ENCODE measurements at regions not wholly inside any gene's neighbourhood (a gene's known extent, or its start where the extent isn't known, plus 50 kb on each side); places are given as distances from the start of the nearest gene placed in this dataset.

DNA sequence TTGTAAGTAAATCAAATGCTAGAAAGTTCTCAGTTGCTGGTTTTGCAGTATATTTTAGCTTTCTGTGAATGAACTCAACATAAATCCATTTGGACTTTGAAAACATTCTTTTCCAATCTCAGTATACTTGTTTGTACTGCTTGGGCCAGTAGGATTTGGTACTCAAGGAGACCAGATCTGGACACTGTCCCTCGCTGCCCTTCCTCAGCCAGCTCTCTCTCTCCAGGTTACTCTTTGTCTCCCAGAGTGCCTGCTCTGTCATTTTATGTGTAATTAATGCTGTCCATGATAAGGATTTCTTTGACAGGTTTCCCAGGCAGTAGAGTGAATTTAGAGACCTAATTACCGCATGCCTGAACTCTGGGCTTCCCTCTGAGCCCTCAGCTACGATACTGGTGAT lies 344.6 kb upstream of the SGCD start:
- no peak overlapping the region for H3K27ac ChIP-seq (ENCODE audit: low read depth in 1 of 2, low read length in 2 of 2)
- WGBS = 71% methylated on average over 3 of the region's 3 CpGs
- H3K9ac ChIP-seq (ENCODE audit: low read depth in 1 of 2, low read length in 2 of 2) = no peak overlapping the region
- no peaks in the 10 kb centered on the region for H3K9me3 ChIP-seq (ENCODE audit: control insufficient read depth in 4 of 4, low read length in 3 of 4)
- DNase-seq (ENCODE audit: low spot score) = no peak
- H3K4me1 ChIP-seq (ENCODE audit: control insufficient read depth in 4 of 4, insufficient read depth in 4 of 4, low read length in 3 of 4) = no peaks in the 10 kb centered on the region
- TF ChIP-seq, protein P1, sequence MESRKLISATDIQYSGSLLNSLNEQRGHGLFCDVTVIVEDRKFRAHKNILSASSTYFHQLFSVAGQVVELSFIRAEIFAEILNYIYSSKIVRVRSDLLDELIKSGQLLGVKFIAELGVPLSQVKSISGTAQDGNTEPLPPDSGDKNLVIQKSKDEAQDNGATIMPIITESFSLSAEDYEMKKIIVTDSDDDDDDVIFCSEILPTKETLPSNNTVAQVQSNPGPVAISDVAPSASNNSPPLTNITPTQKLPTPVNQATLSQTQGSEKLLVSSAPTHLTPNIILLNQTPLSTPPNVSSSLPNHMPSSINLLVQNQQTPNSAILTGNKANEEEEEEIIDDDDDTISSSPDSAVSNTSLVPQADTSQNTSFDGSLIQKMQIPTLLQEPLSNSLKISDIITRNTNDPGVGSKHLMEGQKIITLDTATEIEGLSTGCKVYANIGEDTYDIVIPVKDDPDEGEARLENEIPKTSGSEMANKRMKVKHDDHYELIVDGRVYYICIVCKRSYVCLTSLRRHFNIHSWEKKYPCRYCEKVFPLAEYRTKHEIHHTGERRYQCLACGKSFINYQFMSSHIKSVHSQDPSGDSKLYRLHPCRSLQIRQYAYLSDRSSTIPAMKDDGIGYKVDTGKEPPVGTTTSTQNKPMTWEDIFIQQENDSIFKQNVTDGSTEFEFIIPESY (IDR thresholded peaks at IDR 0.05) = no peak
- TF ChIP-seq, protein P2, sequence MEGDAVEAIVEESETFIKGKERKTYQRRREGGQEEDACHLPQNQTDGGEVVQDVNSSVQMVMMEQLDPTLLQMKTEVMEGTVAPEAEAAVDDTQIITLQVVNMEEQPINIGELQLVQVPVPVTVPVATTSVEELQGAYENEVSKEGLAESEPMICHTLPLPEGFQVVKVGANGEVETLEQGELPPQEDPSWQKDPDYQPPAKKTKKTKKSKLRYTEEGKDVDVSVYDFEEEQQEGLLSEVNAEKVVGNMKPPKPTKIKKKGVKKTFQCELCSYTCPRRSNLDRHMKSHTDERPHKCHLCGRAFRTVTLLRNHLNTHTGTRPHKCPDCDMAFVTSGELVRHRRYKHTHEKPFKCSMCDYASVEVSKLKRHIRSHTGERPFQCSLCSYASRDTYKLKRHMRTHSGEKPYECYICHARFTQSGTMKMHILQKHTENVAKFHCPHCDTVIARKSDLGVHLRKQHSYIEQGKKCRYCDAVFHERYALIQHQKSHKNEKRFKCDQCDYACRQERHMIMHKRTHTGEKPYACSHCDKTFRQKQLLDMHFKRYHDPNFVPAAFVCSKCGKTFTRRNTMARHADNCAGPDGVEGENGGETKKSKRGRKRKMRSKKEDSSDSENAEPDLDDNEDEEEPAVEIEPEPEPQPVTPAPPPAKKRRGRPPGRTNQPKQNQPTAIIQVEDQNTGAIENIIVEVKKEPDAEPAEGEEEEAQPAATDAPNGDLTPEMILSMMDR (IDR thresholded peaks at IDR 0.05; ENCODE audit: low read depth, low read length, missing input control) = no peak
- TF ChIP-seq FOXA1 (IDR thresholded peaks at IDR 0.05) = no peak
- no peak for TF ChIP-seq FOXA2 (IDR thresholded peaks at IDR 0.05)
- TF ChIP-seq HNF4A (conservative IDR thresholded peaks at IDR 0.05) = no peak
- TF ChIP-seq GABPA (IDR thresholded peaks at IDR 0.05 in 1 of 2, conservative IDR thresholded peaks at IDR 0.05 in 1 of 2) = no peak
- no peak for TF ChIP-seq RAD21 (IDR thresholded peaks at IDR 0.05)
- no peak for TF ChIP-seq JUND (IDR thresholded peaks at IDR 0.05)
- TF ChIP-seq, protein P3, sequence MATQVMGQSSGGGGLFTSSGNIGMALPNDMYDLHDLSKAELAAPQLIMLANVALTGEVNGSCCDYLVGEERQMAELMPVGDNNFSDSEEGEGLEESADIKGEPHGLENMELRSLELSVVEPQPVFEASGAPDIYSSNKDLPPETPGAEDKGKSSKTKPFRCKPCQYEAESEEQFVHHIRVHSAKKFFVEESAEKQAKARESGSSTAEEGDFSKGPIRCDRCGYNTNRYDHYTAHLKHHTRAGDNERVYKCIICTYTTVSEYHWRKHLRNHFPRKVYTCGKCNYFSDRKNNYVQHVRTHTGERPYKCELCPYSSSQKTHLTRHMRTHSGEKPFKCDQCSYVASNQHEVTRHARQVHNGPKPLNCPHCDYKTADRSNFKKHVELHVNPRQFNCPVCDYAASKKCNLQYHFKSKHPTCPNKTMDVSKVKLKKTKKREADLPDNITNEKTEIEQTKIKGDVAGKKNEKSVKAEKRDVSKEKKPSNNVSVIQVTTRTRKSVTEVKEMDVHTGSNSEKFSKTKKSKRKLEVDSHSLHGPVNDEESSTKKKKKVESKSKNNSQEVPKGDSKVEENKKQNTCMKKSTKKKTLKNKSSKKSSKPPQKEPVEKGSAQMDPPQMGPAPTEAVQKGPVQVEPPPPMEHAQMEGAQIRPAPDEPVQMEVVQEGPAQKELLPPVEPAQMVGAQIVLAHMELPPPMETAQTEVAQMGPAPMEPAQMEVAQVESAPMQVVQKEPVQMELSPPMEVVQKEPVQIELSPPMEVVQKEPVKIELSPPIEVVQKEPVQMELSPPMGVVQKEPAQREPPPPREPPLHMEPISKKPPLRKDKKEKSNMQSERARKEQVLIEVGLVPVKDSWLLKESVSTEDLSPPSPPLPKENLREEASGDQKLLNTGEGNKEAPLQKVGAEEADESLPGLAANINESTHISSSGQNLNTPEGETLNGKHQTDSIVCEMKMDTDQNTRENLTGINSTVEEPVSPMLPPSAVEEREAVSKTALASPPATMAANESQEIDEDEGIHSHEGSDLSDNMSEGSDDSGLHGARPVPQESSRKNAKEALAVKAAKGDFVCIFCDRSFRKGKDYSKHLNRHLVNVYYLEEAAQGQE (IDR thresholded peaks at IDR 0.05) = no peak
- H3K4me3 ChIP-seq (ENCODE audit: low read depth in 1 of 3, low read length in 3 of 3) = no peak overlapping the region
- no peaks in the 10 kb centered on the region for H3K27me3 ChIP-seq (ENCODE audit: control insufficient read depth in 4 of 4, insufficient read depth in 4 of 4, low read length in 3 of 4)
- H3K36me3 ChIP-seq (ENCODE audit: control insufficient read depth in 4 of 4, insufficient read depth in 3 of 4, low read depth in 1 of 4, low read length in 3 of 4) = no peaks in the 10 kb centered on the region

DNA sequence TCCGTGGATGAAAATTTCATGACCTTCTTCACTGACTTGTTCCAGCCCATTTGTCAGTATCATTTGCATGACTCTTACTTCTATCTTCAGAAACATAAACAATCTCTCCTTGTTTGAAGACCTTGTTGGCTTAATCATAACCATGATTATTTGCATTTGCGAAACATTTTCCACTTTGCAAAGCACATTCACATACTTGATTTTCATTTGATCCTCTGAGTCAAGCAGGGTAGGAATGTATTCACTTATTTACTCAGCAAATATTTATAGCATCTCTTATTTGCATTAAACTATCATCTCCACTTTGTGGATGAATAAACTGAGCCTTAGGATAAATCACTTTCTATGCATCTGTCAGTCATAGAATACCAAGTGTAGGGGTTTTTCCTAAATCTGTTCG lies 343.0 kb upstream of the SGCD start:
- Histone ChIP-seq H3K9me3 (ENCODE audit: control insufficient read depth in 4 of 4, low read length in 3 of 4) (no peaks in the 10 kb centered on the region), H3K4me3 (ENCODE audit: low read depth in 1 of 3, low read length in 3 of 3) (no peak overlapping the region), H3K9ac (ENCODE audit: low read depth in 1 of 2, low read length in 2 of 2) (no peak overlapping the region), H3K27ac (ENCODE audit: low read depth in 1 of 2, low read length in 2 of 2) (no peak overlapping the region), H3K27me3 (ENCODE audit: control insufficient read depth in 4 of 4, insufficient read depth in 4 of 4, low read length in 3 of 4) (no peaks in the 10 kb centered on the region), H3K36me3 (ENCODE audit: control insufficient read depth in 4 of 4, insufficient read depth in 3 of 4, low read depth in 1 of 4, low read length in 3 of 4) (no peaks in the 10 kb centered on the region), H3K4me1 (ENCODE audit: control insufficient read depth in 4 of 4, insufficient read depth in 4 of 4, low read length in 3 of 4) (no peaks in the 10 kb centered on the region)
- WGBS = 89% methylated on average over 3 of the region's 3 CpGs
- DNase-seq (ENCODE audit: low spot score) = no peak
- TF ChIP-seq, protein P1 (IDR thresholded peaks at IDR 0.05) = no peak
- TF ChIP-seq SP1 (IDR thresholded peaks at IDR 0.05) (no peak), NR2F2 (IDR thresholded peaks at IDR 0.05) (no peak), YY1 (IDR thresholded peaks at IDR 0.05) (no peak), JUND (IDR thresholded peaks at IDR 0.05) (no peak), TAF1 (conservative IDR thresholded peaks at IDR 0.05) (no peak), RXRA (IDR thresholded peaks at IDR 0.05) (no peak), HNF4G (IDR thresholded peaks at IDR 0.05) (no peak), RAD21 (IDR thresholded peaks at IDR 0.05) (no peak), HNF4A (conservative IDR thresholded peaks at IDR 0.05) (no peak), GABPA (IDR thresholded peaks at IDR 0.05 in 1 of 2, conservative IDR thresholded peaks at IDR 0.05 in 1 of 2) (no peak)
- TF ChIP-seq, protein P2 (IDR thresholded peaks at IDR 0.05; ENCODE audit: low read depth, low read length, missing input control) = no peak
- TF ChIP-seq, protein P3 (IDR thresholded peaks at IDR 0.05) = no peak
- TF ChIP-seq, protein P4, sequence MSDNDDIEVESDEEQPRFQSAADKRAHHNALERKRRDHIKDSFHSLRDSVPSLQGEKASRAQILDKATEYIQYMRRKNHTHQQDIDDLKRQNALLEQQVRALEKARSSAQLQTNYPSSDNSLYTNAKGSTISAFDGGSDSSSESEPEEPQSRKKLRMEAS (IDR thresholded peaks at IDR 0.05) = no peak

Measured in liver (tissue), 8 donors.